Hematopoietic multipotent progenitor cell treated with erythropoietin and hydrocortisone succinate and interleukin-3 and kit ligand, for 17 days (in vitro differentiated cells): ENCODE measurements at regions not wholly inside any gene's neighbourhood (a gene's known extent, or its start where the extent isn't known, plus 50 kb on each side); places are given as distances from the start of the nearest gene placed in this dataset.

Experiments
- DNase-seq: peaks from one replicate; pipeline ENCODE4 v3.0.0-alpha.2; 2015; ENCODE audit warnings: low spot score

DNA sequence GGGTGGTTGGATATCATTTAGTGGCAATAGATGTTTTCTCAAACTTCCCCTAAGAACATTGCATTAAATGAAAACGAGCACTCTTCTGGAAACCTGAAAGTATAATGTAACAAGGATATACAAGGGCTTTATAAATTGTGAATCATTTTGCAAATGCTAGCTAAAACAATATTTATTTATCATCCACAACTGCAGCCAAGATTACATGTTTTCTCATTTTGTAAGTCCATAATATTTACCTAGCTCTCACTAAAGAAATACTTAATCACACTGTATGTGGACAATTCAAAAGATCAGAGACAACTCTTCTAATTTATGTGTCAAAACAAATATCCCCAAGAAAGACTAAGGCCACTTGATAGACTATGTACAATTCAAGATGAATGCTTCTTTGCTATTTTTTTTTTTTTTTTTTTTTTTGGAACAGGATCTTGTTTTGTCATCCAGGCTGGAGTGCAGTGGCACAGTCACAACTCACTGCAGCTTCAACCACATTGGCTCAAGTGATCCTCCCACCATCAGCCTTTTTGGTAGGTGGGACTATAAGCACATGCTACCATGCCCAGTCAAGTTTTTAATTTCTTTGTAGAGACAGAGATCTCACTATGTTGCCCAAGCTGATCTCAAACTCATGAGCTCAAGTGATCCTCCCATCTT, 427.7 kb upstream of the THBS1 start:
- no peak for DNase-seq

DNA sequence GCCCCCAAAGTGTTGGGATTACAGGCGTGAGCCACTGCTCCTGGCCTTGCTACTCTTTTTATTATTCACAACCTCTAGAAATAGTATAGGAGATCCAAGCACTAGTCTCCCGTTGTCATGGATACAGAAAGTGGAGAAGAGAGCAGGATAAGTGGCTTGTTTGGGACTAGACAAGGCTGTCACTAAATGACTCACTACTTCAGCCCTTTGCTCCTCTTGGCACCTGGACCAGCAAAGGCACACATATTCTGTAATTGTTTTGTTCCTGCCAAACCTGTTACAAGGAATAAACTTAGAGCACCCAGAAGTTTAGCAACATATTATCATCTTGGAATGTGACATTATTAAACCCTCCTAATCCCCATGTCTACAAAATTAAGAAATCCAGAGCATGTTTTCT, 427.2 kb upstream of the THBS1 start:
- DNase-seq = no peak

DNA sequence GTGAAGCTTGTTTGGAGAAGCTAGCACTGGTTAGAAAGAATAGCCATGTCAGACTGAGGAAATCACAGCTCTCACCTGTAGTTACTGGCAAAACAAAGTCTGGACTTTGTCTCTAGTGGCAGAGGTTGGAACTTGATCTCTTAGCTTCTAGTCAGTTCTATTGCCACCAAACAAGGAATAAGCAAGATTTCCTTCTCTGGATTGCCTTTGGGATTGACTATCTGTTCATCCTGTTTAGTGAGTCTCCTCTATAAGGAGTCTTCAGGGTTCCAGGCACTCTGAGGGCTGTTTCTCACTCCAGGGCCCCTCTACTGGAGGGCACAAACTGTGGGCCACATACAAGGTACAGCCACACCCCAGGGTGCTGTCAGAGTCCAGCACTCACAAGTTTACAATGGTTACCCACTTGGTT, 426.6 kb upstream of the THBS1 start:
- no peak for DNase-seq

DNA sequence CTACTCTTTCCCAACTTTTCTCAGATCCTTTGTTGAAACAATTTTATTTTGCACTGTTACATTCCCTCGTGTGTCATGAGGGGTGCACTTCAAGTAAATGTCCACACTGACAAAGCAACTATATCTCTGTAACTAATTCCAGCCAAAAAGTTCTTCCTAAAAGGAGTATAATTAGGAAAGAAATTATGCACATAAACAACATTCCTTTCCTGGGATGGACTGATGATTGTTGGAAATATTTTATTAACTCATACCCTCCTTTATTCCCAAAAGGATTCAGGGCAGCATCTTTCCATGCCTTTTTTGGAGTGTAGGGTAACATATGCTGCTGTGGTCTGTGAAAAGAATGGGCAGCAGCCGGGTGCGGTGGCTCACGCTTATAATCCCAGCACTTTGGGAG, 426.1 kb upstream of the THBS1 start:
- DNase-seq = no peak

DNA sequence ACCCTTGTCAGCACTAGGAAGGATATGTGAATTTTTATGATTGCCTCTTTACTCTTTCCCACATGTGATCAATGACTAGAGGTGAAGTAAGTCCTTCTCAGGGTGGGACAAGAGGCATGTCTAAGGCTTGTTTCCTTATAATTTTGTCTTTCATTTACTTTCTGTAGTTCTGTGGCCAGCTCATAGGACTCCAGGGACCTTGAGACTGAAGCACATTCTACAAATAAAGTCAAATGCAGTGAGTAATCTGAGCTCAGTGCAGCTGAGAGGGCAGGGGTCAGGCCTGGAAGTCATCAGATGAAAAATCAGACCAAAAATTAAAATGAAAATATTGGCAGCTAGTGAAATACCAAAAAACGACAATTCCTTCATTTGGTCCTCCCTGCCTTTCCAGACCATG, 424.7 kb upstream of the THBS1 start:
- no peak for DNase-seq

DNA sequence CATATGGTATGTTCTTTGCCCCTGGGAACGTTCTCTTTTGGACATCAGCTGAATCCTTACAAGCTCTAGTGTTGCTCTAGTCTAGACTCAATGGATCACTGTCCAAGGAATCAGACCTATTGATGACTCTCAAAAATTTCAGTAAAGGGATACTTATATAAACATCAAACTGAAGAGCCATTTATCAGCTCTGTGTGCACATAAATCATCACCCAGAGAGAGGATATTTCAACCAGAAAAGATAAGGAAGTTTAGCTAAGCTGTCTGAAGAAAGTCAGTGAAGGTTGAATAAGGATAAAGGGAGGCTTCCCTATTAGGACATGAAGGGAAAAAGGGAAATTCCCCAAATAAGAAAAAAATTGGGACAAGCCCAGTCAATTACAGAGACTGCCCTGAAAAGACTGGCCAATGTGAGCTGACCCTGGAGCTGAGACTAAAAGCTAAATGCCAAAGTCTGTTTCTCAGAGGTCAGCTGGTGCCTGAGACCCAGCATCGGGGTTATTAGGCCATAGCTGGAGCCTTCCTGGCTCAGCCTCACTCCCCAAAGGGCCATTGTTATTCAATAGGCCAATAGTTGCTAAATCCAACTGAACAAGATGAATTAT, 424.1 kb upstream of the THBS1 start:
- no peak for DNase-seq

DNA sequence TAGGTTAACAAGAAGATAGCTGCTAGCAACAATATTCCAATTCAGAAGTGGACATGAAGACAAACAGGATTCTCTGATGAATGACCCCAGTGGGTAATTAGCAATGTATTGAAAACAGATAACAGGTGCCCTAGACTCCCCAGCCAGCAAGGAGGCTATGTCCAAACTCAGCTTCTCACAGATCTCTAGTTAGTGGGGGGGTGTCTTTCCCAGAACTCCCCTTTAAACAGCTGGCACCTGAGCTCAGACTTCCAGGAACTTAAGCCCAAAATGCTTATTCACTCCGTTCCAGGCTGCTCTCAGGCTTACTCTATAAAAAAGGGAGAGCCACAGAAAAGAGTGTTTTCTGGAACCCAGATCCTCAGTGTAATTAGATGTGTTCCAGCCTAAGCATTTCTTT, 423.0 kb upstream of the THBS1 start:
- DNase-seq = no peak

DNA sequence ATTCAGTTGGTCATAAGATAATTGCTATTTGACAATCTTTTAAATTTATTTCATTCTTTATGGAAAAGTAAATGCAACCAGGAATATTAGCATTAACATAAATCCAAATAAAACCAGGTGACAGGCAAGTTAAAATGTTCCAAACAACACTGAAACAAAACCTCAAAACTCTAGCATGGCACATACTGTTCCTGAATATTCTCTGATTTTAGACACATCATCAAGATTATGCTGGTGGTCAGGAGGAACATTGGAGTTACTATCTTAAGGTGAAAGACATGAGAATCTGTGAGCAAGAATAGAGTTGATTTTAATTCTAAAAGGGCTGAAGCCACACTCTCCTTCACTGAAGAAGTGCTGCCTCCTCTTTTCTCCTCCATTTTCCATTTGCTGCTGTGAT, 421.0 kb upstream of the THBS1 start:
- no peak for DNase-seq

DNA sequence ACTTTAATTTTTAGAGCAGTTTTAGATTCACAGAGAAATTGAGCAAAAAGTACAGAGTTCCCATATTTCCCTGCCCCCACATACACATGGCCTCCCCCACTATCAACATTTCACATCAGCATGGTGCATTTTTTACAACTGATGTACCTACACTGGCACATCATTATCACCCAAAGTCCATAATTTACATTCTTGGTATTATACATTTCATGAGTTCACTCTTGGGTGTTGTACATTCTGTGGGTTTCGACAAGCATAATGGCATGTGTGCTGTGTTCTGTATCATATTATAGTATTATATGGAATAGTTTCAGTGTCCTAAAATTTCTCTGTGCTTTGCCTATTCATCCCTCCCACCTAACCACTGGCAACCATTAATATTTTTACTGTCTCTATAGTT, 419.8 kb upstream of the THBS1 start:
- no peak for DNase-seq

DNA sequence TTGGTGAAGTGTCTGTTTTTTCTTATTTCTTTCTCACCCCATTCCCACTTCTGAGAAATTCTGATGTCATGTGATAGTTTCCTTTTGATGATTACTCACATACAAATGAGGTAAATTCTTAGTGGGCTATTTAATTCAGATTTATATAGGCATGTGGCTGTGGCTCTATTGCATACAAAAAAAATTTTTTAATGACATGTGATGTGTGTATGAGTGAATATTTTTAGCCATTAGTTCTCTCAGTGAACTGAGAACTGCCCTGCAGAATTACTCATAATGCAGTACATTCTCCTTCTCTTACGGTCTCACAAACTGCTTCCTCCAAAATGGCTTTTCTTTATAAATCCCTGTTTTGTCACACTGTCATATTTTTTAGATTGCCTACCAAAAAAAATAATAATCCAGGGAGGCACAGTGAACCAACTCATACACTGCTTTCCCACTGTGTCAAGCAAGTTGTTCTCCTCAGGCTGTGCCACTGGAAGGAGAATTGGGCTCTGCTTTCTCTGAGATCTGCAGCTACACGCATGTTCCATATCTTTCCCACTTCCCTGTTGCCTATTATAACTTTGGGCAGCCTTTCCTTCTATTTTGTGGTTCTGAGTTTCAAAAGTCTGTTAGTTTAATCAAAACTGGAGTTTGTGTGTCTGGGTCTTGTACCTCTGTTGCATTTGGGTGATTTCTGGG, 415.7 kb upstream of the THBS1 start:
- DNase-seq = no peak

DNA sequence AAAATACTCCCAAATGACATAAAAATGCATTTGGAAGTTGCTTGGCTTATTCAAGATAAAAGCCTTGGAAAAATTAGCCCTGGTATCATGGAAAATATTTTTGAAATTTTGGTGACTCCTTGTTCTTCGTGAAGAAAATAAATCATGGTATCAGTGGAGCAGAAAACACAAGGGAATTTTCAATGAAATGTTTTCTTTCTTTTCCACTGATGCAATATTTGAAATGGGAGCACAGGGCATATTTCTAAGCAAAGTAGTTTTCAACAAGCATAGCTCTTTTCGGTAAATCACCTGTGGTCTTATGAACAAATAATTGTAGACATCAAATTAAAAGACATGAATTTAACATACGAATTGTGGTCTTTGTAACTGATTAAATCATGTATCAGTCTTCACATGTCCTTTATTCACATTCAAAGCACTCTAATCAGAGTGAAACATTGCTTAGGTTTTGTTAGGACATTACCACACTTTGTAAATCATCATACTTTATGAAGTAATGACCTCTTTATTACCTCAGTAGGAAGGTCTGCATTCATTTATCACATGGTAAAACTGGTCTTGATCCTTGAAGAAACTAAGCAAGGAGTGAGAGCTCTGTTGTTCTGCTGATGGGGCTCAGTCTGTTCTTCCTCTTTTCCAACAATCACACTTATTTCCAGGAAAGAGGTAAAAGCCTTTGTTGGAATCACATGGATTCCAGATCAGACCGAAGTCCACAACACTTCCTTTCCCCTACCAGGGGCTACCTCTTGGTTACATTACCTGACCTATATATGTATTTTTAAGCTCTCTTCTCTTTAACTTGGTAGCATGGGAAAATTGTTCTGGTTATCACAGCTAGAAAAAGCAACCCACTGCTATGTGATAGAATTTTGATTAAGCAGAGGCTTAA, 413.5 kb upstream of the THBS1 start:
- no peak for DNase-seq

DNA sequence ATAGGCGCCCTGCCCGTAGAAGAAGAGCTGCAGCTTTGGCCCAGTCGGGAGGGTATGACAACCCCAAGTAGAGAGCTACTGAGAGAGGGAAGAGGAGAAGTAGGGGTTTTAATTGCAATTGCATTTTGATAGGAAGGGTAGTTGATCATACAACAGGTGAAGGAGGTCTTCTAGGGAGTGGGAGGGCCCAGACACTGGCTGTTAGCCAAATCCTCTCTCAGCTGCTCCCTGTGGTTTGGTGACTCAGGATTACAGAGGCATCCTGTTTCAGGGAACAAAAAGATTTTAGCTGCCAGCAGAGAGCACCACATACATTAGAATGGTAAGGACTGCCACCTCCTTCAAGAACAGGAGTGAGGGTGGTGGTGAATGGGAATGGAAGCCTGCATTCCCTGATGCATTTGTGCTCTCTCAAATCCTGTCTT, 408.9 kb upstream of the THBS1 start:
- no peak for DNase-seq

DNA sequence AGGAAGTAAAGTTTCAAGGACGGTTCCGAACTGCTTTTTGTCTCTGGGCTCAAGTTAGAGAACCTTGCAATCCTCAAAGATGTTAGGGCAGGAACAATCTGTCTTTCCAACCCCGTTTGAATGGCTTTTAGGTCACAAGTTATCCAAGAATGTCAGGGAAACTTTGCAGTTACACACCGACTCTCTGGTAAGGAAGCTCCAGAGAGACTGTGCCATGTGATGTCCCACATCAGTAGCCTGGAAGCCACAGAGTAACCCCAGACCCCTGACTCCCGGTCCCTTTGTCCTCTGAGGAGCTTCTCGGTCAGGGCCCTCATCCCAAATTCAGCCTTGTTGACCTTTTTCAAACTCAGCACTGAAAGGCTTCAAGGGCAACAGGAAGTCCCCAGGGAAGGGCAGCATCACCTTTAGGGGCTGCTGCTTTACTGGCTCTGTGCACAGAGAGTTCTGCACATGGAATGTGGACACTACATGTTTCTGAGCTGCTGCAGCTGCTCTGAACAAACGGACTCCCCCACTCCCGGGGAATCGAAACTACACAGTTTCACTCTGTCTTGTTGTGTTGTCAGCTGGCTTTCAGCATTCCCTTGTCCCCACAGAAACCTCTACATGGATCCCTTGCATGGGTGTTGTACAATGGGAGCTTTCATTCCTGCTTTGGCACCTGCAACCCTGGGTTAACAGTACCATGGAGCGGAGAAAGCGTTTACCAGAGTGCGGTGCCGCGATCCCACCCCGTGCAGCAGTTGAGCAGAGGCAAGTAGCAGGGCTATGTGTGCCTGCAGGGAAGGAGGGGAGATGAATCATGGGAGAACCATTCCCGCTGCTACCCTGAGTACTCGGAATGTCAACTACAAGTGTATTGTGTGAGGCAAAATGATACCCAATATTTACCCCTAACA, 408.2 kb upstream of the THBS1 start:
- DNase-seq = no peak

DNA sequence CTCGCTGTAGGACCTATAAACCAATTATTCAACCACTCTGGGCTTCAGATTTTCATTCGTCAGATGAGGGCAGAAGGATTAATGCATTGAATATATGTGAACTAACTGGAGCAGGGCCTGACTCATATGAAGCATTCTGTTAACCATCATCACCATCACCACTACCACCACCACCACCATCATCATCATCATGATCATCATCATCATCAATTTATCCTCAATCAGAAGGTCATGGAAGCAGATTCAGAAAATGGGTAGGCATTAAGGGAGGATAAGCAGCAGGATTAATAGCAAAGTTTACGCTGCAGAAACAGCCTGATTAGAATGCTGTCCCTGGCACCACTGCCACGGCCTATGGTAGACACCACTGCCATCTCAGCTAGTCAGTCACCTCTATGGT, 407.5 kb upstream of the THBS1 start:
- no peak for DNase-seq

DNA sequence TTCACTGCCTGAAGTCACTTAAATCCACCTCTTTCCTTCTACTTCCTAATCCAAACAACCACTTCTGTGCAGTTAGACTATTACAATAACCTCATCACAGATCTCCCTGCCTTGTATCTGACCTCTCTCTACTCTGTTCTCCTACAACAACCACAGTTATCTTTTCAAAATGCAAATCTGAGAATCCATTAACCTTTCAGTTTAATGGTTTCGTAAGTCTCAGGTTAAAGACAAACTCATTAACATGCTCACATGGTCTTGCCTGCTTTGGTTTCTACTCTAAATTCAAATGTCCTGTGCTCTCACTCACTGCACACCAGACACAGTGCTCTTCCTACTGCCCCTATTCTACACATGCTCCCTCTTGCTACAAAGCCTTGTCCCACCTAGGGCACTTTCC, 406.5 kb upstream of the THBS1 start:
- no peak for DNase-seq

DNA sequence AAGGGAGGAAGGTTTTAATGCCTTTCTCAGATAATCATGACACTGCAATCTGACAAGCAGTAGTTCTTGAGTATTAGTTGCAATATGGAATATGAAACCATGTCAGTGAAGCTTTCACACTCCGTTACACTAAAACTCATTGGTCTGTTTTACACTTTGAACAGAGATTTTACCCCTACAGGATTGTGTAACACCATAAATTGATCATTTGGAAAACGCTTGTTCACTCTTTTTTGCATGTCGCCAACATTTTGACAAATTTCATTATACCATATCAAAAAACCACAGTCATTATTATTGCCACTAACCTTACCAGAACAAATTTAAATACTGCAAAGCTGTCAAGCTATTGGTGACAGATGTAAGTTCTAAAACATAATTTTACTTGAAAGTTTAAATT, 404.8 kb upstream of the THBS1 start:
- DNase-seq = no peak

DNA sequence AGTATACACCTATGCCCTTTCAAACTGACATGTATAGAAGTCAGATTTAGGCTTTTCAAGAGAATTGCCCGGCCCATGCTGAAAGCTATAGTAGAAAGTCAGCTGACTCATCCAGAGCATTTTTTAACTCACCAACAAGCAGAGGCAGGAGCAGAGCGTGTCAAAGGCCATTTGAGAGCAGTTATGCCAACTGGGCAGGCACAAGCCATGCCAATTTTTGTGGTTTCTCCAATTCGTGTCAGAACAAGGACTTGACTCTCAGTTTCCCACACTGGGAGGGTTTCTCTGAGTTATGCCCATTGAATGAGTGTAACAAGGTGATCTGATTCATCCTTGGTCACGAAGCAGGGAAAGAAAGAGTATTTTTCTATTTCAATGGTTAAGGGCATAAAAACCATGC, 403.3 kb upstream of the THBS1 start:
- no peak for DNase-seq

DNA sequence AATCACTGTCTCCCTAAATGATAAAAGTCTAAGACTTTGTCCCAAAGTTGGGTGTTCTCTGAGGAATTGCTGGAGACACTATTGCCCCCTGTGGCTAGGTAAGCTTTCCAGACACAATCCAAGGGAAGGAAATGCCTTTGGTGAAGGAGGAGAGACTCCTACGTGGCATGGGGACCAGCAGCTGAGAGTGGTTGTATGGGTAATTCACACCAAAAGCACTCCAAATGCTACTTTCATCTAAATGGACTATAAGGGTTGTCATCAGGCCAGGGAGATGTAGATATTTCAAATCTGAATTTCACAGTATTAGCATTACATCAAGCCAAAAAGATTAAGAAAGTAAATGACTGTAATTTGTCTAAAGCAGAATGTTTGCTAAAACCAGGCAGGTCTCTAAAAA, 400.8 kb upstream of the THBS1 start:
- no peak for DNase-seq

DNA sequence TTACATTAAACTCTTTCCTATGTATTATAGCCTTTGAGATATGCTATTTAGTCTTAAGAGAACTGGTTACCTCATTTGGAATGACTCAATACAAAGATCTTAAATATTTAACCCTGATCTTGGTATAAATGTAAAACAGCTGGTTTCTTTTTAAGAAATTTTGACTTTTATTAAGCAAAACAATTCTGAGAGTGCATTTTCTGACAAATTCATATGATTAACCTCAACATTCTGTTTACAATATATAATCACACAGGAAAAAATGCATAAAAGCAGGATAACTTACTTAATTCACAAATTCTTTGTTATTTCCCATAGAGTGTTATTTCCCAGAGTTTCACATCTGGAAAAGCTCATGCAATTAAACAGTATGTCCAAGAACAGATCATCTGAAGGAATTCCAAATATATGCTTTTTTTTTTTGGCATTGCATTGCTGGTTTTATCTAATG, 400.4 kb upstream of the THBS1 start:
- no peak for DNase-seq

DNA sequence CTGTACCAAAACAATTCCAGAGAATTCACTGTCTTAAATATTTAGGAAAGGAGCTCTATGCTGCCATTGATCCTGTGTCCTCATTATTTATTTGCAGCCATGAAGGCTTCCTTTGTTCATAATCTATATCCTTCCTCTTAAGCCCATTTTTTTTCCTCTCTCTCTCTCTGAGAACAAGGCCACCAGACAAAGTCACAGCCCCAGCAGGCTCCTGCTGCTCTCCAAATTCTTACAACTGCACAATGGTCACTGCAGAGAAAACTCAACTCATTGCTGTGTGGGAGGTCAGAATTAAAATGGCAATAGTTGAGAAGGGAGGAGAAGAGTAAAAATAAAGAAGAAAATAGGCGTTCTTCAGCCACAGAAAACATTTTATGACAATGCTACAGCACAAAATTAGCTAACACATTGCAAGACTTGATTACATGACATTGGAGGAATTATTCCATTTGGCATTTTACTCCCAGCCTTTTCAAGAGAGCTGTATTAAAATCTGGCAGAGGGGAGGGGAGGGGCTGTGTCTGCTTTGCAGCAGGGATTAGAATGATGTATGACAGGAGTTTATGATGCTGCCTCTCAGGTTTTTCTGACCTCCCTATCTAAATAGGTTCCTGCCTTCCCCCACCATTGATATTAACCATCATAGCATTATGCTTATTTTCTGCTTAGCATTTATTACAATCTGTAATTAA, 399.7 kb upstream of the THBS1 start:
- no peak for DNase-seq

DNA sequence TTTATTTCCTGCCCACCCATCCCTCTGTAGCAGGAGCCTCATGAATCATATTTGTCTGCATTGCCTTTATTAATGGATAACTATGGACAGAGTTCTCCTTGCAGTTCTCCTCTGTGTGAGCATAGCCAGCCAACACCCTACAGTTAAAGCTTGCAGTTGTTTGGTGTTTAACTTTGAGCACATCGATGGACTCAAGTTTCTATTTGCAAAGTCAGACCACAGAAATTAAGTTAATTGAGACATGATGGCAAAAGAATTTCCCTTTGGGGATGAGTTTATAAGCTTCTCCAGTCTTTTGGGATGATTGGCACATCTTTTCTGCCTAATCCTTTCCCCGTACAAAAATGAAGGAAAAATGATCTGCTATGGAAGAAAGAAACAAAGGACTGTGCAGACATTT, 398.9 kb upstream of the THBS1 start:
- DNase-seq = no peak
